Stimulated activated effector memory CD8-positive, alpha-beta T cell treated with anti-CD3 and anti-CD28 coated beads, Interleukin-12 subunit alpha, Interleukin-12 subunit beta, amount 100 ng/mL, for 72 hours (primary cell): ENCODE measurements at regions not wholly inside any gene's neighbourhood (a gene's known extent, or its start where the extent isn't known, plus 50 kb on each side); places are given as distances from the start of the nearest gene placed in this dataset.
A peak's percentile ranks its signal among the peaks of the same experiment; 100 is the strongest.
"Not testable (repeated sequence)": the region's sequence is repeated elsewhere in the genome, so short reads cannot be mapped to it uniquely, and the experiment has no call there.

Experiments
- ATAC-seq: fragments of 150-1000 bp; cut with Tn5 transposase; 2 replicates; pipeline ENCODE4 v1.10.0; 2021
- DNase-seq, 2 donors: peaks; one replicate each; pipeline ENCODE4 v3.0.0; 2021 to 2022; ENCODE audit warnings: low spot score in 2 of 2
- H3K27ac Mint-ChIP-seq: one replicate; pipeline ENCODE4 v1.8.0; 2022; ENCODE audit warnings: mild to moderate bottlenecking, mixed read lengths
- H3K36me3 Mint-ChIP-seq: one replicate; pipeline ENCODE4 v1.8.0; 2022; ENCODE audit warnings: mild to moderate bottlenecking, mixed read lengths
- H3K4me1 Mint-ChIP-seq: one replicate; pipeline ENCODE4 v1.8.0; 2022; ENCODE audit warnings: mixed read lengths
- H3K4me3 Mint-ChIP-seq: one replicate; pipeline ENCODE4 v1.8.0; 2022; ENCODE audit warnings: mild to moderate bottlenecking, mixed read lengths
- H3K9me3 Mint-ChIP-seq: one replicate; pipeline ENCODE4 v1.8.0; 2022; ENCODE audit warnings: mixed read lengths

GRCh38 chr7:152924826-152925411 is 165.4 kb downstream of the ACTR3B start:
- Mint-ChIP-seq H3K27ac (no peak overlapping the region), H3K4me1 (no peaks in the 10 kb centered on the region), H3K36me3 (no peaks in the 10 kb centered on the region), H3K9me3 (peaks cover 4% of the 10 kb centered on the region), H3K4me3 (no peak overlapping the region)
- ATAC-seq (no peak), DNase-seq (no peak)

- ATAC-seq (peak; percentile 24), DNase-seq (no peak)
- Mint-ChIP-seq H3K27ac (no peak overlapping the region), H3K4me1 (no peaks in the 10 kb centered on the region), H3K4me3 (no peak overlapping the region), H3K9me3 (peaks cover 2% of the 10 kb centered on the region), H3K36me3 (no peaks in the 10 kb centered on the region)
These were observed 166.0 kb downstream of the ACTR3B start for GRCh38 chr7:152925412-152926147.

GRCh38 chr7:152931633-152932032 is 172.1 kb downstream of the ACTR3B start:
- ATAC-seq (no peak), DNase-seq (no peak)
- H3K4me3 Mint-ChIP-seq: no peak overlapping the region
- no peak overlapping the region for H3K27ac Mint-ChIP-seq
- H3K9me3 Mint-ChIP-seq: peaks cover 2% of the 10 kb centered on the region
- no peaks in the 10 kb centered on the region for H3K36me3 Mint-ChIP-seq
- H3K4me1 Mint-ChIP-seq: no peaks in the 10 kb centered on the region

- no peak overlapping the region for H3K27ac Mint-ChIP-seq
- no peak overlapping the region for H3K4me3 Mint-ChIP-seq
- ATAC-seq (no peak), DNase-seq (no peak)
- H3K9me3 Mint-ChIP-seq: no peaks in the 10 kb centered on the region
- H3K36me3 Mint-ChIP-seq: no peaks in the 10 kb centered on the region
- no peaks in the 10 kb centered on the region for H3K4me1 Mint-ChIP-seq
These were observed 177.7 kb downstream of the ACTR3B start for GRCh38 chr7:152937282-152937681.

- DNase-seq, H3K27ac Mint-ChIP-seq, H3K4me3 Mint-ChIP-seq, ATAC-seq, H3K4me1 Mint-ChIP-seq, H3K9me3 Mint-ChIP-seq, H3K36me3 Mint-ChIP-seq: not testable (repeated sequence)
These were observed 187.1 kb downstream of the ACTR3B start for GRCh38 chr7:152946616-152947015.

GRCh38 chr7:152947686-152948085 is 188.1 kb downstream of the ACTR3B start:
- Mint-ChIP-seq H3K4me3 (no peak overlapping the region), H3K27ac (no peak overlapping the region), H3K9me3 (peaks cover 3% of the 10 kb centered on the region), H3K4me1 (no peaks in the 10 kb centered on the region), H3K36me3 (no peaks in the 10 kb centered on the region)
- ATAC-seq: no peak
- DNase-seq: no peak

GRCh38 chr7:152949253-152949652 is 189.7 kb downstream of the ACTR3B start:
- Mint-ChIP-seq H3K9me3 (peaks cover 3% of the 10 kb centered on the region), H3K4me1 (no peaks in the 10 kb centered on the region), H3K4me3 (no peak overlapping the region), H3K36me3 (no peaks in the 10 kb centered on the region), H3K27ac (no peak overlapping the region)
- ATAC-seq: no peak
- DNase-seq: no peak

GRCh38 chr7:152949790-152950189 is 190.2 kb downstream of the ACTR3B start:
- H3K36me3 Mint-ChIP-seq: no peaks in the 10 kb centered on the region
- H3K27ac Mint-ChIP-seq: no peak overlapping the region
- peaks cover 3% of the 10 kb centered on the region for H3K9me3 Mint-ChIP-seq
- H3K4me3 Mint-ChIP-seq: no peak overlapping the region
- H3K4me1 Mint-ChIP-seq: no peaks in the 10 kb centered on the region
- DNase-seq (no peak), ATAC-seq (no peak)

- Mint-ChIP-seq H3K27ac (no peak overlapping the region), H3K36me3 (no peaks in the 10 kb centered on the region), H3K9me3 (peaks cover 3% of the 10 kb centered on the region), H3K4me3 (no peak overlapping the region), H3K4me1 (no peaks in the 10 kb centered on the region)
- DNase-seq: no peak
- no peak for ATAC-seq
These were observed 196.5 kb downstream of the ACTR3B start for GRCh38 chr7:152956006-152956405.

GRCh38 chr7:152959610-152960009 is 200.1 kb downstream of the ACTR3B start:
- no peak overlapping the region for H3K27ac Mint-ChIP-seq
- peaks cover 7% of the 10 kb centered on the region for H3K9me3 Mint-ChIP-seq
- H3K4me1 Mint-ChIP-seq: no peaks in the 10 kb centered on the region
- no peak overlapping the region for H3K4me3 Mint-ChIP-seq
- H3K36me3 Mint-ChIP-seq: no peaks in the 10 kb centered on the region
- DNase-seq (no peak), ATAC-seq (no peak)

GRCh38 chr7:152961796-152962195 is 202.2 kb downstream of the ACTR3B start:
- H3K36me3 Mint-ChIP-seq, DNase-seq, H3K4me3 Mint-ChIP-seq, H3K4me1 Mint-ChIP-seq, H3K9me3 Mint-ChIP-seq, ATAC-seq, H3K27ac Mint-ChIP-seq: not testable (repeated sequence)

- H3K4me1 Mint-ChIP-seq: no peaks in the 10 kb centered on the region
- H3K4me3 Mint-ChIP-seq: no peak overlapping the region
- H3K27ac Mint-ChIP-seq: no peak overlapping the region
- DNase-seq (no peak), ATAC-seq (no peak)
- no peaks in the 10 kb centered on the region for H3K36me3 Mint-ChIP-seq
- peaks cover 7% of the 10 kb centered on the region for H3K9me3 Mint-ChIP-seq
These were observed 206.6 kb downstream of the ACTR3B start for GRCh38 chr7:152966189-152966588.

GRCh38 chr7:152967958-152968357 is 208.4 kb downstream of the ACTR3B start:
- H3K27ac Mint-ChIP-seq: no peak overlapping the region
- no peak for DNase-seq
- no peaks in the 10 kb centered on the region for H3K4me1 Mint-ChIP-seq
- no peak overlapping the region for H3K4me3 Mint-ChIP-seq
- H3K9me3 Mint-ChIP-seq: peaks cover 6% of the 10 kb centered on the region
- no peaks in the 10 kb centered on the region for H3K36me3 Mint-ChIP-seq
- ATAC-seq: no peak

GRCh38 chr7:152968514-152968913 is 209.0 kb downstream of the ACTR3B start:
- Mint-ChIP-seq H3K4me1 (no peaks in the 10 kb centered on the region), H3K36me3 (no peaks in the 10 kb centered on the region), H3K4me3 (no peak overlapping the region), H3K27ac (no peak overlapping the region), H3K9me3 (peaks cover 6% of the 10 kb centered on the region)
- no peak for ATAC-seq
- no peak for DNase-seq

GRCh38 chr7:152969335-152969734 is 209.8 kb downstream of the ACTR3B start:
- no peaks in the 10 kb centered on the region for H3K36me3 Mint-ChIP-seq
- DNase-seq (no peak), ATAC-seq (no peak)
- no peaks in the 10 kb centered on the region for H3K4me1 Mint-ChIP-seq
- H3K27ac Mint-ChIP-seq: no peak overlapping the region
- H3K9me3 Mint-ChIP-seq: peaks cover 6% of the 10 kb centered on the region
- H3K4me3 Mint-ChIP-seq: no peak overlapping the region

- Mint-ChIP-seq H3K4me1 (no peaks in the 10 kb centered on the region), H3K36me3 (no peaks in the 10 kb centered on the region), H3K9me3 (peaks cover 6% of the 10 kb centered on the region), H3K4me3 (no peak overlapping the region), H3K27ac (no peak overlapping the region)
- ATAC-seq: no peak
- DNase-seq: no peak
These were observed 210.3 kb downstream of the ACTR3B start for GRCh38 chr7:152969839-152970238.
